Gastroesophageal sphincter (tissue), 4 donors: ENCODE measurements at regions not wholly inside any gene's neighbourhood (a gene's known extent, or its start where the extent isn't known, plus 50 kb on each side); places are given as distances from the start of the nearest gene placed in this dataset.

Experiments used
- ATAC-seq: fragments of 150-250 bp; one replicate; pipeline ENCODE4 v1.9.1; 2016; ENCODE audit warnings: mild to moderate bottlenecking, moderate library complexity
- H3K27ac ChIP-seq, 4 donors: fragments of 200-600 bp; sonication (generic) in 3 of 4; 1 replicate in 3 of 4; 2 replicates in 1 of 4; pipeline ENCODE4 v1.5.1; 2016 to 2019
- H3K27me3 ChIP-seq: fragments of 200-600 bp; sonication (generic); one replicate; pipeline ENCODE4 v1.5.1; 2019
- H3K36me3 ChIP-seq, 2 donors: fragments of 200-600 bp; sonication (generic); one replicate each; pipeline ENCODE4 v1.5.1; 2019; ENCODE audit warnings: control low read depth in 1 of 2
- H3K4me1 ChIP-seq, 3 donors: fragments of 200-600 bp; sonication (generic); 1 replicate in 2 of 3; 2 replicates in 1 of 3; pipeline ENCODE4 v1.5.1; 2016 to 2019; ENCODE audit warnings: control low read depth in 2 of 3
- H3K4me3 ChIP-seq, 2 donors: fragments of 200-600 bp; sonication (generic); one replicate each; pipeline ENCODE4 v1.5.1; 2019; ENCODE audit warnings: mild to moderate bottlenecking in 1 of 2, moderate library complexity in 1 of 2
- H3K9me3 ChIP-seq, 3 donors: fragments of 200-600 bp; sonication (generic); one replicate each; pipeline ENCODE4 v1.5.1; 2017 to 2019; ENCODE audit warnings: control low read depth in 2 of 3
- CTCF ChIP-seq, 4 experiments: fragments of 200-600 bp in 2 of 4; fragments of 450-650 bp in 2 of 4; sonication (generic) in 1 of 4; IDR thresholded peaks; one replicate each; pipeline ENCODE4 v1.5.1; 2017 to 2019; ENCODE audit warnings: antibody characterized with exemption in 4 of 4, mild to moderate bottlenecking in 2 of 4, moderate library complexity in 2 of 4
- EP300 ChIP-seq: sonication (generic); formaldehyde crosslinking; IDR thresholded peaks from one replicate; pipeline ENCODE4 v1.6.1; 2017; ENCODE audit warnings: antibody characterized with exemption, mild to moderate bottlenecking
- POLR2A ChIP-seq, 2 donors: fragments of 450-650 bp; IDR thresholded peaks; one replicate each; pipeline ENCODE4 v1.6.1; 2017; ENCODE audit warnings: antibody characterized with exemption in 2 of 2, mild to moderate bottlenecking in 2 of 2, moderate library complexity in 1 of 2
- POLR2AphosphoS5 ChIP-seq: sonication (generic); formaldehyde crosslinking; IDR thresholded peaks from one replicate; pipeline ENCODE4 v1.6.1; 2017; ENCODE audit warnings: antibody characterized with exemption
- WGBS, 2 donors: methylation state at CpG; one replicate each; pipeline ENCODE4 v1.1.5; 2018; ENCODE audit warnings: low coverage in 1 of 2; 5-methylcytosine and 5-hydroxymethylcytosine counted together

GRCh38 chr1:216825557-216825956 lies 102.3 kb upstream of the ESRRG start:
- no peaks in the 10 kb centered on the region for H3K27me3 ChIP-seq
- no peak overlapping the region for H3K27ac ChIP-seq
- ATAC-seq = no peak
- H3K36me3 ChIP-seq = no peaks in the 10 kb centered on the region
- WGBS, 2 donors = 76 to 77% methylated on average over 2 of the region's 2 CpGs
- H3K4me3 ChIP-seq = no peak overlapping the region
- TF ChIP-seq POLR2A (IDR thresholded peaks at IDR 0.05) = no peak
- H3K9me3 ChIP-seq = no peaks in the 10 kb centered on the region
- peaks cover 0 to 5% (median 1%) of the 10 kb centered on the region in 3 donors for H3K4me1 ChIP-seq

GRCh38 chr1:216824511-216824910 lies 101.3 kb upstream of the ESRRG start:
- H3K36me3 ChIP-seq = no peaks in the 10 kb centered on the region
- TF ChIP-seq CTCF (IDR thresholded peaks at IDR 0.05) (no peak), POLR2A (IDR thresholded peaks at IDR 0.05) (no peak), POLR2AphosphoS5 (no peak), EP300 (no peak)
- H3K4me1 ChIP-seq = no peaks in the 10 kb centered on the region
- WGBS, 2 donors = 88 to 89% methylated on average over 3 of the region's 3 CpGs
- no peaks in the 10 kb centered on the region for H3K9me3 ChIP-seq
- no peak overlapping the region for H3K27ac ChIP-seq
- no peaks in the 10 kb centered on the region for H3K27me3 ChIP-seq
- ATAC-seq = no peak
- no peak overlapping the region for H3K4me3 ChIP-seq

- no peak for ATAC-seq
- Histone ChIP-seq H3K4me3 (no peak overlapping the region), H3K36me3 (no peaks in the 10 kb centered on the region), H3K4me1 (no peaks in the 10 kb centered on the region), H3K27ac (no peak overlapping the region), H3K9me3 (no peaks in the 10 kb centered on the region), H3K27me3 (no peaks in the 10 kb centered on the region)
- TF ChIP-seq CTCF (IDR thresholded peaks at IDR 0.05) (no peak), EP300 (no peak), POLR2A (IDR thresholded peaks at IDR 0.05) (no peak), POLR2AphosphoS5 (no peak)
- WGBS, 2 donors = 100% methylated on average over 1 to 2 of the region's 2 CpGs
Measured at GRCh38 chr1:216823731-216824130, 100.5 kb upstream of the ESRRG start.

GRCh38 chr1:216822480-216822879 lies 99.3 kb upstream of the ESRRG start:
- no peaks in the 10 kb centered on the region for H3K36me3 ChIP-seq
- no peaks in the 10 kb centered on the region for H3K4me1 ChIP-seq
- ATAC-seq = no peak
- H3K4me3 ChIP-seq = no peak overlapping the region
- H3K27ac ChIP-seq = no peak overlapping the region
- no peaks in the 10 kb centered on the region for H3K27me3 ChIP-seq
- no peak for TF ChIP-seq POLR2AphosphoS5
- no peak for TF ChIP-seq CTCF (IDR thresholded peaks at IDR 0.05)
- no peaks in the 10 kb centered on the region for H3K9me3 ChIP-seq

GRCh38 chr1:216820345-216820744 lies 97.1 kb upstream of the ESRRG start:
- H3K27ac ChIP-seq = no peak overlapping the region
- ATAC-seq = no peak
- H3K9me3 ChIP-seq = no peaks in the 10 kb centered on the region
- peaks cover 0 to 6% (median 0%) of the 10 kb centered on the region in 3 donors for H3K4me1 ChIP-seq
- 27 to 37% methylated on average over 3 of the region's 3 CpGs for WGBS, 2 donors
- no peak overlapping the region for H3K4me3 ChIP-seq
- H3K36me3 ChIP-seq = no peaks in the 10 kb centered on the region
- no peaks in the 10 kb centered on the region for H3K27me3 ChIP-seq
- TF ChIP-seq POLR2A (IDR thresholded peaks at IDR 0.05) (no peak), CTCF (IDR thresholded peaks at IDR 0.05) (no peak)

GRCh38 chr1:216818284-216818683 lies 95.1 kb upstream of the ESRRG start:
- H3K4me3 ChIP-seq = no peak overlapping the region
- TF ChIP-seq POLR2AphosphoS5 (no peak), CTCF (IDR thresholded peaks at IDR 0.05) (no peak), EP300 (no peak), POLR2A (IDR thresholded peaks at IDR 0.05) (no peak)
- no peak for ATAC-seq
- H3K36me3 ChIP-seq = no peaks in the 10 kb centered on the region
- no peak overlapping the region for H3K27ac ChIP-seq
- peaks cover 0 to 20% (median 0%) of the 10 kb centered on the region in 3 donors for H3K4me1 ChIP-seq
- H3K9me3 ChIP-seq = no peaks in the 10 kb centered on the region
- no peaks in the 10 kb centered on the region for H3K27me3 ChIP-seq
- 100% methylated on average over 1 of the region's 1 CpG; no CpG with 5 or more reads in 1 of the 2 donors for WGBS, 2 donors
